Lower lobe of right lung (tissue), 2 donors: ENCODE measurements at regions not wholly inside any gene's neighbourhood (a gene's known extent, or its start where the extent isn't known, plus 50 kb on each side); places are given as distances from the start of the nearest gene placed in this dataset.
A peak's percentile ranks its signal among the peaks of the same experiment; 100 is the strongest.
"Not testable (repeated sequence)": the region's sequence is repeated elsewhere in the genome, so short reads cannot be mapped to it uniquely, and the experiment has no call there.

Source experiments
- ATAC-seq, 2 donors: fragments of 200-7000 bp; cut with Tn5 transposase; one replicate each; pipeline ENCODE4 v1.9.1; 2020 to 2022; ENCODE audit warnings: mild to moderate bottlenecking in 2 of 2, moderate library complexity in 2 of 2
- DNase-seq: peaks from one replicate; pipeline ENCODE4 v3.0.0-alpha.2; 2020
- H3K27ac ChIP-seq: fragments of 200-600 bp; one replicate; pipeline ENCODE4 v1.8.0; 2022
- H3K27me3 ChIP-seq: fragments of 200-600 bp; one replicate; pipeline ENCODE4 v1.8.0; 2022; ENCODE audit warnings: low read depth
- H3K36me3 ChIP-seq: fragments of 200-600 bp; one replicate; pipeline ENCODE4 v1.8.0; 2022; ENCODE audit warnings: mild to moderate bottlenecking
- H3K4me1 ChIP-seq: fragments of 200-600 bp; one replicate; pipeline ENCODE4 v1.8.0; 2022
- H3K4me3 ChIP-seq: fragments of 200-600 bp; one replicate; pipeline ENCODE4 v1.8.0; 2022; ENCODE audit warnings: mild to moderate bottlenecking
- H3K9me3 ChIP-seq: fragments of 200-600 bp; one replicate; pipeline ENCODE4 v1.8.0; 2022
- intact Hi-C: fragments of 100-400 bp; cut with DNase I; formaldehyde crosslinking; loops from one replicate; pipeline ENCODE4 v1.11.0; 2022
- TF ChIP-seq, protein P1 (sequence below): fragments of 200-600 bp; IDR thresholded peaks from one replicate; pipeline ENCODE4 v1.8.0; 2022; ENCODE audit warnings: antibody characterized with exemption, mild to moderate bottlenecking
- donor health status: DM: no; HTN: yes; CAD: no; lungs with severe emphysema.

GRCh38 chr17:15802917-15803316 lies 70.8 kb downstream of the TBC1D26 start:
- ATAC-seq, H3K4me1 ChIP-seq, H3K36me3 ChIP-seq, intact Hi-C loops, H3K27ac ChIP-seq, DNase-seq, H3K27me3 ChIP-seq, H3K9me3 ChIP-seq, H3K4me3 ChIP-seq: not testable (repeated sequence)

DNA sequence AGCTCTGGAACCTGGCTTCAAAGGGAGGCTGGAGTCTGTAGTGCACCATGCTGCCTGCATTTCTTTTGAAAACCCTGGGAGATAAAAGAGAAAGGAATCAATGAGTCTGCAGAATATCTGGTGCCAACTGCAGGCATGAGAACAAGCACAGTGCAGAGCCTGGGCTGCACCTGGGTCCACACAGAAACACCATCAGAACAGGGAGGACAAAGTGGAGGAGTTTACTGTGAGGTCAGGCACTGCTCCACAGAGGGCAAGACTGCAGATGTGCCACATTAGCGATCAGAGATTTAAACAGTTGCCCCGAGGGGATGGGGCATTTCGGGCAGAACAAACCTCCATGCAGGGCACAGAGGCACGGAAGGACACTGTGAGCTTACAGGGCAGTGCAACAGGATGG lies 74.7 kb downstream of the TBC1D26 start:
- H3K4me3 ChIP-seq, ATAC-seq: not testable (repeated sequence)

DNA sequence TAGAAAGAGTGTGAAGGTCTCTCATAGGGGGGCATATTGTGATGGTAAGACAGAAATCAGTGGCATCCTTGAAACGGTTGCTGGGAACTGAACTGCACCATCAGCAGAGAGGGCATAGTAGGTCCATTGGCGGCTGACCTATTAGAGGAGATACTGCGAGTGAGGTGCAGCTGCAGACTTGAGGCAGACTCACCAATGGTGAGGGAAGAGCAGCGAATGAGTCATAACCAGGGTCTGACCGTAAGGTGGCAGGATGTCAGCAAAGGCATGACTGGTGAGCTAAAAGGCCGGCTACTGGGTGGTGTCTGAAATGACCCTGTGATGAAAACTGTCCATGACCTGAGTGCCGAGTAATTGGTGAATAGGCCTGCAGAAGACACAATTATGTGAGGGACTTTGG lies 81.3 kb downstream of the TBC1D26 start:
- H3K27ac ChIP-seq, DNase-seq, ATAC-seq, H3K27me3 ChIP-seq, H3K36me3 ChIP-seq, intact Hi-C loops, H3K9me3 ChIP-seq, H3K4me1 ChIP-seq, H3K4me3 ChIP-seq: not testable (repeated sequence)

More for the DNA sequence above, 74.7 kb downstream of the TBC1D26 start:
- H3K4me1 ChIP-seq, DNase-seq, H3K9me3 ChIP-seq, intact Hi-C loops, H3K36me3 ChIP-seq, H3K27ac ChIP-seq, H3K27me3 ChIP-seq: not testable (repeated sequence)

GRCh38 chr17:15814003-15814402 lies 81.9 kb downstream of the TBC1D26 start:
- intact Hi-C loops, DNase-seq, ATAC-seq: not testable (repeated sequence)

GRCh38 chr17:15817861-15818260 lies 85.8 kb downstream of the TBC1D26 start:
- H3K4me1 ChIP-seq, intact Hi-C loops, H3K4me3 ChIP-seq, H3K27ac ChIP-seq, ATAC-seq, H3K27me3 ChIP-seq, DNase-seq, H3K36me3 ChIP-seq, H3K9me3 ChIP-seq: not testable (repeated sequence)

More at GRCh38 chr17:15814003-15814402, 81.9 kb downstream of the TBC1D26 start:
- H3K4me1 ChIP-seq, H3K9me3 ChIP-seq, H3K27me3 ChIP-seq, H3K4me3 ChIP-seq, H3K36me3 ChIP-seq, H3K27ac ChIP-seq: not testable (repeated sequence)

- H3K9me3 ChIP-seq, intact Hi-C loops, H3K36me3 ChIP-seq, H3K4me1 ChIP-seq, DNase-seq, ATAC-seq, H3K4me3 ChIP-seq, H3K27me3 ChIP-seq, H3K27ac ChIP-seq: not testable (repeated sequence)
Measured at GRCh38 chr17:15822280-15822679, 90.2 kb downstream of the TBC1D26 start.

DNA sequence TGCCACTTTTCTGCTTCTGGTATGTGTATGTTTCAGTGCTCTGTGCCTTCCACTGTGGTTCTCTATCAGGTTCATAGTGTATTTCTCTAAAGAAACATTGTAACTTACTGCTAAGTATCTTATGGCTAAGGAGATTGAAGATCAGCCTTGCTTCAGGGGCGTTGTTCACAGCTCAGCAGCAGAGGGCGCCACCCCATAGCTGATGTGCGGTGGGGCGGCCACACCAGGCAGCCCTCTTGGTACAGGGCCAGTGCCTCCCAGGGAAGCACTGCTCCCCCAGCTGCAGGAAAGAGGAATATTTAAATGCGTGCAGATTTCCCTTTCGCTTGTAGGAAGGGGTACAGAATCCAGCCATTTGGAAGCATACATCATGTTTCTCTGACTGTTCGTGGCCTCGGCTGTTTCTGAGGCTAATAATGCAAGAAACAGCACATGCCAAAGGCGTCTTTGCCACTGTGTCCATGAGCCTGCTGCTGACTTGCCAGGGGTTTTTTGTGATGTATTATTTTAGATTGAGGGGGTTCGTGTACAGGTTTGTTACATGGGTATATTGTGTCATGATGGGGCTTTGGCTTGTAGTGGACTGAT lies 96.7 kb downstream of the TBC1D26 start:
- DNase-seq, result peak; percentile 82
- H3K36me3 ChIP-seq, H3K27me3 ChIP-seq, intact Hi-C loops, H3K9me3 ChIP-seq, H3K4me1 ChIP-seq, H3K27ac ChIP-seq, H3K4me3 ChIP-seq: not testable (repeated sequence)
- ATAC-seq, result peak; percentile 98
- TF ChIP-seq, protein P1, sequence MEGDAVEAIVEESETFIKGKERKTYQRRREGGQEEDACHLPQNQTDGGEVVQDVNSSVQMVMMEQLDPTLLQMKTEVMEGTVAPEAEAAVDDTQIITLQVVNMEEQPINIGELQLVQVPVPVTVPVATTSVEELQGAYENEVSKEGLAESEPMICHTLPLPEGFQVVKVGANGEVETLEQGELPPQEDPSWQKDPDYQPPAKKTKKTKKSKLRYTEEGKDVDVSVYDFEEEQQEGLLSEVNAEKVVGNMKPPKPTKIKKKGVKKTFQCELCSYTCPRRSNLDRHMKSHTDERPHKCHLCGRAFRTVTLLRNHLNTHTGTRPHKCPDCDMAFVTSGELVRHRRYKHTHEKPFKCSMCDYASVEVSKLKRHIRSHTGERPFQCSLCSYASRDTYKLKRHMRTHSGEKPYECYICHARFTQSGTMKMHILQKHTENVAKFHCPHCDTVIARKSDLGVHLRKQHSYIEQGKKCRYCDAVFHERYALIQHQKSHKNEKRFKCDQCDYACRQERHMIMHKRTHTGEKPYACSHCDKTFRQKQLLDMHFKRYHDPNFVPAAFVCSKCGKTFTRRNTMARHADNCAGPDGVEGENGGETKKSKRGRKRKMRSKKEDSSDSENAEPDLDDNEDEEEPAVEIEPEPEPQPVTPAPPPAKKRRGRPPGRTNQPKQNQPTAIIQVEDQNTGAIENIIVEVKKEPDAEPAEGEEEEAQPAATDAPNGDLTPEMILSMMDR, result peak; percentile 82

DNA sequence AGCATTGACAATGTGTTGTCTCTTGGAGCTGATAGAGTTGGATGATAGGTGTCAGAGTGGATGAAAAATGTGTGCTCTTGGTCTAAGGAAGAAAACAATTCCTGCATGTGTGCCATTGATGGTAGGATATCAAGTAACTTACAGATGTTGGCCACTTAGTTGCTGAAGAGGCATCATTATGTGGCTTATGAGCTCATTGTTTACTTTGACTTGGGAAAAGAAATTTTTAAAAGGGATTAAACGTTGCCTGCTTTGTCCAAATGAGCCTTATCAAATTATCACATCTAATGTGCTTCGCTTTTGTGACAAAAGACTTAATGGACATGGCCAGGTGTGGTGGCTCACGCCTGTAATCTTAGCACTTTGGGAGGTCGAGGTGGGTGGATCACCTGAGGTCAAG lies 98.1 kb downstream of the TBC1D26 start:
- intact Hi-C loops, ATAC-seq, H3K9me3 ChIP-seq, DNase-seq, H3K4me1 ChIP-seq, H3K27me3 ChIP-seq, H3K36me3 ChIP-seq, H3K4me3 ChIP-seq, H3K27ac ChIP-seq: not testable (repeated sequence)

DNA sequence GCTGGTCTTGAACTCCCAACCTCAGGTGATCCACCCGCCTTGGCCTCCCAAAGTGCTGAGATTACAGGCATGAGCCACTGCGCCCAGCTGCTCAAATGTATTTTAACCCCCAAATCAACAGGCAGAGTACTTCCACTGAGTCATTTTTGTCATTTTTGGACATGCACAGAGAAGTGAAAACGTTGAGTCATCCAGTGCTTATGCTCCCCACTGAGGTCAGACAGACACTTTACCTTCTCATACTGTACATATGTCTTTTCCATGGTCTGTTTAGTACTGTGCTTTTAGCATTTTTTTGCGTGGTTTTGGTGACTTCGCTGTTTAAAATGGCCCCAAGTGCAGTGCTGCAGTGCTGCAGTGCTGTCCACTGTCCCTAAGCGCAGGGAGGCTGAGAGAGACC lies 99.1 kb downstream of the TBC1D26 start:
- H3K4me1 ChIP-seq, DNase-seq, H3K27ac ChIP-seq, H3K36me3 ChIP-seq, H3K27me3 ChIP-seq, intact Hi-C loops, H3K9me3 ChIP-seq, ATAC-seq, H3K4me3 ChIP-seq: not testable (repeated sequence)

- ATAC-seq, H3K36me3 ChIP-seq, H3K4me3 ChIP-seq, H3K27ac ChIP-seq, H3K27me3 ChIP-seq, H3K9me3 ChIP-seq, intact Hi-C loops, DNase-seq, H3K4me1 ChIP-seq: not testable (repeated sequence)
Measured at GRCh38 chr17:15832921-15833480, 100.9 kb downstream of the TBC1D26 start.

- H3K36me3 ChIP-seq, intact Hi-C loops, H3K4me3 ChIP-seq, H3K9me3 ChIP-seq, H3K4me1 ChIP-seq, H3K27me3 ChIP-seq, DNase-seq, ATAC-seq, H3K27ac ChIP-seq: not testable (repeated sequence)
Measured at GRCh38 chr17:15833890-15834289, 101.8 kb downstream of the TBC1D26 start.

- H3K9me3 ChIP-seq, H3K4me1 ChIP-seq, ATAC-seq, H3K36me3 ChIP-seq, H3K27ac ChIP-seq, H3K27me3 ChIP-seq, H3K4me3 ChIP-seq, DNase-seq, intact Hi-C loops: not testable (repeated sequence)
Measured at GRCh38 chr17:15835481-15835880, 103.4 kb downstream of the TBC1D26 start.

- H3K4me1 ChIP-seq, H3K4me3 ChIP-seq, H3K36me3 ChIP-seq, intact Hi-C loops, H3K27ac ChIP-seq, DNase-seq, H3K9me3 ChIP-seq, ATAC-seq, H3K27me3 ChIP-seq: not testable (repeated sequence)
Measured at GRCh38 chr17:15836249-15836982, 104.3 kb downstream of the TBC1D26 start.
